ENCODE measurements at regions not wholly inside any gene's neighbourhood (a gene's known extent, or its start where the extent isn't known, plus 50 kb on each side); places are given as distances from the start of the nearest gene placed in this dataset.

DNA sequence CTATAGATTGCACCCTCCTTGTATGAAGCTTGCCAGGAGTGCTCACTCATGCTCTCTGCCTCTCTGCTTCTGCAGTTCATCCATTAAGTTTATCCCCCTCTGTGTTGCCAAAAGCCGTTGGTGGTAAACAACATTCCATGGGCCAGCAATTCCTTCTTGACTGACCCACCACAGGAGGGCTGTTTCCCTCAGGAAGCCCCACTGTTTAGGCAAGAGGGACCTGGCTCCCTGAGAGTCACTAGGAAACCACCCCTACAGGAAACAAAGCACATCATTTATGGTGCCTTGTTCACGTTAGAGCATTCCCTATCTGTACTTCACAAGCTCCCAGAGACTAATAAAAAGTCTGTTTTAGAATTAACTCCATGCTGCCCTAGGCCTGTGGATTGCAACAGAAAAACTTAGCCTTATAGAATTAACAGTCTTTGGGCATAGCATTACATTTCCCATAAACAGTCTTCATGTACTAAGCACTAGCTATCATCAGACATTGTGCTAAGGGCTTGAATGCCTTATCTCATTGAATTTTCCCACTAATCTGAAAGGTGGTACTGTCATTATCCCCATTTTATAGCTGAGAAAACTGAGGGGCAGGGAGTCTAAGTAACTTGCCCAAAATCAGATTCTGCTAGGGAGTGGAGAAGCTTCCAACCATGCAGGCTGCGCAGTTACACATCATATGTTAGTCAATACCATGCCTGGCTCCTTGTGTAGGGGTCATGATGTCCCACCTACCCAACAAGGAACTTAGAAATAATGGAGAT, 149.9 kb downstream of the SHQ1 start:
- DNase-seq (ENCODE audit: low read depth), result no peak

DNA sequence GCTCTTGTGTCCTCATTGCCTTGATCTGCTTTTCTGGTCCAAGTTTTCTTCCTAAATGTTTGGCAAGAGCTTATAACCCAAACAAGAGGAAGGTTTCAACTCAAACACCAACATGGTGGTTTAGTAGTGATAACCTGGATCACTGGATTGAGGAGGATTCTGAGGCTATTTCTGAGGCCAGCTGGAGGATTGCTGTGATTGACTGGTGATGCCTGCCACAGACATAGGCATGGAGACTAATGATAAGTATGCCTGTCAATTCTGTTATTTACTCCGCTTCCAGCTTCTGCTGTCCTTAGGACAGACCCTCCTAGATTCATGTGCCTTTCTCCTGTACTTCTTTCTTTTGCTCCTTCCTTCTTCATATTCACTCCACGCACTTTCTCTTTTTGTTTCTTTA, 150.5 kb downstream of the SHQ1 start:
- DNase-seq (ENCODE audit: low read depth), result no peak

DNA sequence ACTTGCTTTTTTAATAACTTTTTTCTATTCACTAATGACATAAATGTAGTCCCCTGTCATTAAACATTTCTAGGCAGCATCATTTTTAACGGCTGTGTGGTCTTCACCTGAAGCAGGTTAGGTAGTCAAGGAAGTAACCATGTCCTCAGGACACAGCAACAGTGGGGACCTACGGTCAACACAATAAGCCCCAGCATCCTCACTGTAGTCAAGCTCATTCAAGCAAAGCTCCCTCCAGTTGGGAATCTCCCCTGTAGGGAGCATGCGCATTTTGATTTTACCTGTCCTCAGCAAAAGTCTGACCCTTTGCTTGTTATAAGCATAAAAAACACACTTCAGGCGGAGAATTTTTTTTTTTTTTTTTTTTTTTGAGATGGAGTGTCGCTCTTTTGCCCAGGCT, 151.4 kb downstream of the SHQ1 start:
- DNase-seq (ENCODE audit: low read depth), result no peak

DNA sequence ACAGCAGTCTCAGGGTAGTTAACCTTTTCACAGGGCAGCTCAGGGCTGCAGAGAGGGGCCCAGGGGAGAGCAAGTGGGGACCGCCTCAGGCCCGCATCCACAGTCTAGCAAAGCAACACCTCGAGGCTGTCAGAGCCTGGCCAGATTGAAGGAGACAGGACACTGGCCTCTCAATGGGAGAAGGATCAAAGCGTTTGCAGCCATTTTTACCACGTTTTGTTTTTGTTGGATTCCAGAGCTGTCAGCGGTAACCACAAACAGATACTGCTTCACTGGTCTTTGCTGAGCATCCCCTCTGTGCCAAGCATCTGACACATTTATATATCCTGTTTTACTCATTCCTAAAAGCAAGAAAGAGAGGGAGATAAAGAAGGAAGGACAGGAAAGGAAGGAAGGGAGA, 153.8 kb downstream of the SHQ1 start:
- peak; percentile 31 for DNase-seq (ENCODE audit: low read depth)

DNA sequence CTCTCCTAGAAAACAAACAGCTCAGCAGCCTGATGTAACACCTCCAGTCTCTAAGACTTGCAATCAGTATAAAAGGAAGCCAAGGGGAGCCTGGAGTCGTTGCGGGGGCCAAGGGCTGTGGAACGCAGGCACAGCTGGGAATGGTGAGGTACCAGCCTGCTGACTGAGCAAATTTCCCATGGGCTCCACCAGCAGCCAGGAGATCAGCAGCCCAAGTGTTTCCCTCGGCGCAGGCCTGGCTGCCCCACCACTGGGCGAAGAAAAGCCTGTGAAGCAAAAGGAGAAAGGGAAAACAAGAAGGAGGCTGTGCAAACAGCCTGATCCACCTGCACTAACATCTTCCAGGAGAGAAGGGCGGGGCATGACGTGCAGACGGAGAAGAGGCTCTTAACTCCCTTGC, 155.3 kb downstream of the SHQ1 start:
- DNase-seq (ENCODE audit: low read depth), result no peak

DNA sequence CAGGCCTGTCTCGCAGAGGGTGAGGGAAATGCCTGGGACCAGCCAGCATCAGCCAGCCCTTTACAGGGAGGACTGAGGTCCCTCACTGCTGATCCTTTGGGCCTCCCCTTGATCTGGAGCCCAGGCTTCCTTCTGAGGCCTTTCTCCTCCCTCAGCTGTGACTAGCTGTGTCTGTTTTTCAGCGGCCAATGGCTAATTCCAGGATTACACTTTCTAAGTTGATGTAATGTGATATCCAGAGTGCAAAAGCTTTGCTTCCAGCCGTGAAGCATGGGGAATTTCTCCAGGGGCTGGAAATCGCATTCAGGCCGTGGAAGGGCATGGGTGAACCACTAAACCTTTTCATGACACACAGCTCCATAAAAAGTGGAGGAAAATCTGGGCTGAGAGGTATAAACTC, 157.6 kb downstream of the SHQ1 start:
- DNase-seq (ENCODE audit: low read depth), result peak; percentile 16

DNA sequence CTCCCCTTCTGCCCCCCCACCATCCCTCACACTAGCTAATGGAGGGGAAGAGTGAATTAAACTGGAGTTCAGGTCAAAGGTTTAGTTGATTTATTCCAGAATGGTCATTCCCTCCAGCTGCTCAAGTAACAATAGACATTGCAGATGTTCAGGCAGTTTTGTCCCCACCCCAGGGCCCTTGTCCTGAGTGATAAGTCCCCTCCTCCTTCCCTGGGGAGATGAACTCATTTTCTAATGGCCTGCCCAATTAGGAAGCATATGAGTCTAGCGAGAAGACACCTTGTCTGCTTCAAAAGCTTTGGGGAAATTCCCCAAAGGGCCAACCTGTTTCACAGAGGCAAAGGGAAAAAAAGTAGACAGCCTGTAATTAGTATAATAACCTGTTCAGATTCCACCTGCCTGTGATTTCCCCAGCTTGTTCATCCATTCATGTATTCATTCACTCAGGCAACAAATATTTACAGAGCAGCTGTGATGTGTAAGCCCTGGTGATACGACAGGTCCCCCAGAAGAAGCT, 165.3 kb downstream of the SHQ1 start:
- no peak for DNase-seq (ENCODE audit: low read depth)

DNA sequence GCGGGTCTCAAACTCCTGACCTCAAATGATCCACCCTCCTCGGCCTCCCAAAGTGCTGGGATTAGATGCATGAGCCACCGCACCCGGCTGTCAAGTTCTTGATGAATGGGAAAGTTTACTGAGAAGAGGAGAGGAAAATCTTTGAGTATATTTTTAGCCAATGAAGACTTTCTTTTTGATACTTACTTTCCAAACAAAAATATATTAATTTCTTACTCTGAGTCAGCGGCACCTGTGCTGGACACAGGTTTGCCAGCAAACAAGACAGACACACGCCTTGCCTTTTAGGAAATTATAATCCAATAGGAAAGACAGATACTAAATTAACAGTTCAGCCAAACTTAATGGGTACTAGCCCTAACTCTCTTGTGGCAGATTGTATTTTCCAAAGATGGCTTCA, 166.6 kb downstream of the SHQ1 start:
- no peak for DNase-seq (ENCODE audit: low read depth)

DNA sequence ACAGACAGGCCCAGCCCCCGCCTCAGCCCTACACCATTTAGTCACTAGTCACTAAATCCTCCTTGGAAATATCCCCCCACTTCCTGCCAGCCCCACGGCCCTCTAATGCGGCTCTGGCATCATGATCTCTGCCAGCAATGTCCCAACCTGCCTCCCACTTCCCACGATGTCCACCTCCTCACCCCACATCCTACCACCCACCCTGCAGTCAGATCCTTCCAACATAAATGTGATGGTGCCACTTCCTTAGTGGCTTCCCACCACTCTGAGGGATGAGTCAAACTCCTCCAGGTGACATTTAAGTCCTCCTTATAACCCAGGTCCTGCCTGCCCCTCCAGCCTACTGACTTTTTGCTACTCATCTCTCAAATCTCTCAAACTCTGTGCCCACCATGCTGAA, 167.5 kb downstream of the SHQ1 start:
- no peak for DNase-seq (ENCODE audit: low read depth)

DNA sequence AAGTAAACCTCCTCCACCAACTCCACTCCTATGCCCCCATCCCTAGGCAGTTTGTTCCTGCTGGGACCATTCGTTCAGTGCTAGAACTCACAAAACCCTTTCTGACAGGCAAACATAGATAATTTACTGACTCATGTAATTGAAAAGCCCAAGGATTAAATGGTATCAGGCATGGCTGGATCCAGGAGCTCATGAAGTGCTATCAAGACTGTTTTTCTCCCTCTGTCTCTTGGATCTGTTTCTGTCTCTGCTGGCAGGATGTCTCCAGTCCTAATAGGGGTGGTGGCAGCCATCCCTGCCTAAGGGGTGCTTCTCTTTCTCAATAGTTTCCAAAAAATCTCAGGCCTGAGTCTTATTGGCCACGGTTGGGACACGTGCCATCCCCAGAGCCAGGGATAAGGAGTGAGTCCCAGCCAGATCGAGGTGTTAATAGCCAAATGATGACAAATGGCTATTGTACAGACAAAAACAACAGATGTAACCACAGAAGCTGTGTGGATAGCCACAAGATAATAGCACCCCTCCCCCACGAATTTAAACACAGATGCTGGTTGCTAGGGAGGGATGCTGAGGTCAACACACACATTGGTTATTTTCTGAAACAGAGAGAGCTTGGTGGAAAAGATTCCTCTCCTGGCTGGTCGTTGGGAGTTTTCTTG, 168.6 kb downstream of the SHQ1 start:
- peak; percentile 8 for DNase-seq (ENCODE audit: low read depth)

DNA sequence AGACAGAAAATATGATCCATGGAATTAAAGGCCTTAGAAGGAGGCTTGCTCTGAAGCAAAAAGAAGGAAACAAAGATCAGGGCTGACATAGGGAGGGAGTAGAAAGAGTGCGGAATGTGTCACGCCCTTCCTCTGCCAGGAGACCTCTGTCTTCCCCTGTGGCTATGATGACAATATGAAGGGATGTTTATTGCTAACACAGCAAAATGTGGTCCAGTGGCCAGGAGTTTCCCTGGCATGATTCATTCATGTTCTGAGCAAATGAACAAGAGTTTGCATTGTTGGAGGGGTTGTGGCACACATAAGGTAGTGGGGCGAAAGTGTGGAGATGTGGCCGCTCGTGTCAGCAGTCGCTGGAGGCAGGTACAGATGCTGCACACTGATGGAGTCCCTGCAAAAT, 169.4 kb downstream of the SHQ1 start:
- no peak for DNase-seq (ENCODE audit: low read depth)

DNA sequence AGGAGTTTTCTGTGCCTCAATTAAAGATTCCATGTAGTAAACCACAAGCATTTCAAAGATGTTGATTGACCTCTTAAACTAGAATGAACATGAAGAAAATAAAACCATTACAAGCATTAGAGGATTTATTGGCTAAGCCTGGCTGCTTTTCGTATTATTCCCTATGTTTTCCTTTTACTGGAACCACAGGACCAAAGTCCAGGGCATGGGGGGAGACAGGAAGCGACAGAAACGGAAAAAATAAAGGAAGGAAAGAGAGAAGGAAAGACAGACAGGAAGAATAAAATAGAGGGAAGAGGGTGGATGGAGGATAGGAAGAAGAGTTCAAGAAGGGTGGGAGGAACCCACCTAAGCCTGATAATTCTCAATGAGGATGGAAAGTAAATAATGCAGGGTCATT, 169.9 kb downstream of the SHQ1 start:
- DNase-seq (ENCODE audit: low read depth), result no peak

DNA sequence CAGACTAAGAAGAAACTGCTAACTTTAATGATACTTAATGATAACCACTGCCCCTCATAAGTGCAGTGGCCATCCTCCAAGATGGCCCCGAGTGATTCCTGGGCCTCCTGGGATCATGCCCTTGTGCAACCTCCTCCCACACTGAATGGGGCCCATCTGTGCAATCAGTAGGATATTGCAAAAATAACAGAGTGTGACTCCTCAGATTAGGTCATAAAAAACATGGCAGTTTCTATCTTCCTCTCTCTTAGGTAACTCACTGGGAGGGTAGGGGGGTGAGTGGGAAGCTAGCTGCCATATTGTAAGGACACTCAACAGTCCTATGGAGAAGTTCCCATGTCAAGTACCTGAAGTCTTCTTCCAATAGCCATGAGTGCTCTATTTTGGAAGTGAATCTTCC, 173.0 kb downstream of the SHQ1 start:
- no peak for DNase-seq (ENCODE audit: low read depth)

DNA sequence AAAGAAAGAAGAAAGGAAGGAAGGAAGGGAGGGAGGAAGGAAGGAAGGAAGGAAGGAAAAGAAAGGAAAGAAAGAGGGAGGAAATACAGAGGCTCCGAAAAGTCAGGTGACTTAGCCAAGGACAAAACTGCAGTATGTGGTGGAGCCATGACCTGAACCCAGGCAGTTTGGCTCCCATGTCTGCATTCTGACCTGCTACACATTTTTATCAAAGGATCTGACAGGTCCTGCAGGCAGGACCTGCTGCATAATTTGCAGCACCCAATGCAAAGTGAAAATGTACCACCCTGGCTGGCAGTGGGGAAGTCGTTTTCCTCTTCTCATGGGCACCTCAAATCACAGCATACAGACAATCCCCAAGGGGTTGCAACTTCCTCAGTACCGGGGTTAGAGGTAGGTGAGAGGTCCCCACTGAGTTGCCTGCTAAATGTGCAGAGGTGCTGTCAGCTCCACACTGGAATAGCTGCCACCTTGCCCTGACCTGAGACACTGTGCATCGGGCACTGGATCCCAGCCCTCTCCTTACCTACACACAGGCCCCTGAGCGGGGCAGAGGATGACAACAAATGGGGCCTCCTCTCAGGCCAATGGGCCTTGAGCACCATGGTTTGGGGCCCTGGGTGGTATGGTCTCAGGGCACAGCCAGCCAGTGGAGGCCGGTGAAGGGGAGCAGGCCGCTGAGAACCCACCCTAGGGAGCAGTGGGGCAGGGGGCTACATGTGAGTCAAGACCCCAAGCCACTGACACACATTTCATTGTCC, 175.1 kb downstream of the SHQ1 start:
- no peak for DNase-seq (ENCODE audit: low read depth)

DNA sequence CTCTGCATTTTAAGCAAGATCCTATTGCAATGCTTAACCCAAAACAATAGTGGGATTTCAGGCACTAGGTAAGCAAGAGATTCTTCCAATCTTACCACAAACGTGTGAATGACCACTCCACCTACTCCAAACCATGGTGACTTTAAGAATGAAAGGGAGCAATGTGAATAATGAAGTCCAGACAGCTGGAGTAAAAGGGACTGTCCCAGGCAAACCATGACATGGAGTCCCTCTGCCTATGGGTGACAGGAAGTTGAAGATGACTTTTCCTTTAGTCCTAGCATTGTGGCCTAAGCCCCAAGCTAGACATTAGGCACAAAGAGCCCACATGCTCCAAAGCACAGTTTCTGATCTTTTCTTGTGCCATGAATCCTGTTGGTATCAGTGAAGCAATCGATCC, 179.0 kb downstream of the SHQ1 start:
- DNase-seq (ENCODE audit: low read depth), result no peak

DNA sequence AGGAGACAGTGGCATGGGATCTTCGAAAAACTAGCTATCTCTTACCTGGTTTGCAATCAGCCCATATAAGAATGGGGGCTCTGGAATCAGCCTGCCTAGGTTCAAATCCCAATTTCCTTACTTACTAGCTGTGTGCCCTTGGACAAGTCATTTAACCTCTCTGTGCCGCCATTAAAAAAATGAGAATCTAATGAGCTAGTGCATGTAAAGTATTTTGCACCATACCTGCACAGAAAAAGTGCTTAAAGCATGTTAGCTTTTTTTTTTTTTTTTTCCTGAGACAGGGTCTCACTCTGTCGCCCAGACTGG, 181.8 kb downstream of the SHQ1 start:
- DNase-seq (ENCODE audit: low read depth), result no peak

DNA sequence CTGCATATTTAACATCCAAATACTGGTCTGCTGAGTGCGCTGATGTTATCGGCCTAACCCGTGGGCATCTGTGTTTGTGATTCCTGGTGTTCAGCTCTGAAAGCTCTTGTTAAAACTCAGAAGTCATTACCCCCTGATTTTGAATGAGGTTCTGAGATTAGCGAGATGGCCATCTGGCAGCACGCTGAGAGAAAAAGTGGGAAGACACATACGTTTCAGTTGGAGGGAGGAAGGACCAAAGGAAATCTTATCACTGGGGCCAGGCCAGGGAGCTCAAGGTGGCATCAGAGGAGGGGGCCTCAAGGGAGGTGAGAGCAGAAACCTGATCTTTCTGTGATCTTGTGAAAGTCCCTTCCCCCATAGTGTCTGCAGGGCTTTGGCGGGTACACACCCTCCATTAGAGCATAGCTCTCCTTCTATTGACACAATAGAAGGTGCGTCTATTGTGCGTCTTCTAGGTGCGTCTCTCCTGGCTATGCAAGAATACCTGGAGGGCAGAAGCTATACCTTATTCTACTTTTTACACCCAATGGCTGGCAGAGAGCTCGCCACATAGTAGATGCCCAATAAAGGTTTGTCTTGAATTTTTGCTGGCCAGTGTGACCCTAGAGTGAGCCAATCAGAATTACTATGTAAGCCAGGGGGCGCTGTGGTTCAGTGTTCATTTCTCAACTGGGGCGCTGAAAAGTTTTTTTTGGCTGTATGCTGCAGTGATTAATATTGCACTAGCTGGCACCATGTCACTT, 182.4 kb downstream of the SHQ1 start:
- DNase-seq (ENCODE audit: low read depth), result peak; percentile 21

DNA sequence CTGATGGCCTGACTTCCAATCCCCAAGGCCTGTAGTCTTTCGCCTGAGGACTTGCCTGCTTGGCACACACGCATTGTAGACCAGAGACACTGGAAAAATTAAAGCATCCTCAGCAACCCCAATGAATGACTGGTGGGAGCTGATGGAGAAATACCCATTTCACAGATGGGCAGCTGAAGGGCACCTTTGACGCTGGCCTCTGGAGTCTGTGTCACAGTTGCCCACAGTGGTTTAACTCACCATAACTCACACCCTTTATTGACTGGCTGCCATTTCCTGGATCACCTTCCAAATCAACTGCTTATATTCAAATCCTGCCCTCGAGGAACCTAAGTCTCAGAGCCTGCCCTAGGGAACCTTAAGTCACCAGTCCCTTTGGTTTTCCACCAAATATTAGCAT, 183.1 kb downstream of the SHQ1 start:
- no peak for DNase-seq (ENCODE audit: low read depth)

DNA sequence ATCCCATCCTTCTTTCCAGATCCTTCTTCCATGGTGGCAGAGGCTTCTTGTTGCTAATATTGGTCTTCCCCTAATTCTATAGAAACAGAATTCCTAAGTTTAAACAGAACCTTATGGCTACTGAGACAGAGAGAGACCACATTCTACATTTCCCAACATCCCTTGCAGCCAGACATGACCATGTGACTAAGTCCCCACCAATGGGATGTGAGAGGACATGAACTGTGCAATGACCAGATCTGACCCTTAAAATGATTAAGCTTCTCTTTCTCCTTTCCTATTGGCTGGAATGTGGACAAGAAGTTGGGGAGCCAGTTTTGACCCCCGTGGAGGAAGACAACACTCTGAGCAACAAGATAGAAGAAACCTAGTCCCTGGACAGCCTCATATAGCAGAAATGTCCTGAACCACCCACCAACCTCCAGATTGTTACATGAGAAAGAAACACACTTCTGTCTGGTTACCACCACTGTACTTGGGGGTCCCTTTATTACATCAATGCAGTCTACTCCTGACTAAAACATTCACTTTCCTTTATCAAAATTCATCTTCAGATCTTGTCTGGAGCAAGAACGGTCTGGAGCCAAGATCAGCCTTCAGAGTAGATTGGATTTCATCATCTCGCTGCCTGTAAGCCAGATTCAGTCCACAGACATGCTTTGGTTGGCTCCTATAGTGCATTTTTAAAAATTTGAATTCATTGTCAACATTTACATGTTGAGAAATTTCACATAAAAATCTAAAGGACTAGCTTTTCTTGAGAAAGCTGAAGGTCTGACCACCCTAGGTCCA, 183.9 kb downstream of the SHQ1 start:
- peak; percentile 42 for DNase-seq (ENCODE audit: low read depth)

DNA sequence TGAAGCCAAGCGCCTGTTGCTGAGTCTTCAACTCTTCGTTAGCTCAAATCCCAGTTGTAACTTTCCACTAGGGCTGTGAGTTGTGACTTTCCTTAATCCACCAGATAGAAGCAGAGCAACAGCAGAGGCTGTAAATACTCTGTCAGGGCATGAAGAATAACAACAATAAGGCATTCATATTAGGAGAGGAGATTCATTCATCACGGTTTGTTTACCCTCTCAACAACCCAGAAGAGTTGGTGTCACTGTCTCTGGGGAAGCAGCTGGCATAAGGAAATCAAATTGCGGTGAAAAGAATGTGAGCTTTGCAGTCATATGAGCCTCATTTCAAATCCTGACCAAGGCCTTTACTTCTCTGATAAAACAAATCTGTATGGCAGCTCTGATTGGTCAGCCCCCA, 184.8 kb downstream of the SHQ1 start:
- no peak for DNase-seq (ENCODE audit: low read depth)

DNA sequence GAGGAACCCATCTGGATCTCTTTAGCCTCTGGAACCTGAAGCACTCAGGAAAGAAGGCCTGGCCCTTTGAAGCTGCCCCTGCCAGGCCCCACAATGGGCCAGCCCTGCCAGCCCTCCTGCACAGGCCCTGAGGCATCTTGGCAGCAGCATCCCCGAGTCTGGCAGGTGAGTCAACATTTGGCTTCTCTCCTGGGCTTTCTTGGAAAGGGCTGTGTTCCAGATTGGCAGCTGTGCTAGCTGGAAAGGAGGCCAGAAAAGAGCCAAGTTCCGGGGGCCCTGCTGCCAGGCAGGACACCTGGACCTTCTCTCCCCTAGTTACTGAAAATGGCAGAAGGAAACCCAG, 187.2 kb downstream of the SHQ1 start:
- DNase-seq (ENCODE audit: low read depth), result peak; percentile 61
